Mesendoderm (in vitro differentiated cells): ENCODE measurements at regions not wholly inside any gene's neighbourhood (a gene's known extent, or its start where the extent isn't known, plus 50 kb on each side); places are given as distances from the start of the nearest gene placed in this dataset.

ENCODE experiments used
- DNase-seq: peaks from one replicate; pipeline ENCODE4 v3.0.0; 2013
- H2AK5ac ChIP-seq: 2 replicates; pipeline ENCODE4 v1.6.1; 2013; ENCODE audit warnings: low read length, inconsistent platforms
- H2BK120ac ChIP-seq: 2 replicates; pipeline ENCODE4 v1.6.1; 2013; ENCODE audit warnings: low read depth, mild to moderate bottlenecking, low read length, moderate library complexity, mixed read lengths
- H2BK15ac ChIP-seq: replicated peaks from 2 replicates; pipeline ENCODE4 v1.6.1; 2013; ENCODE audit warnings: low read depth, mild to moderate bottlenecking, moderate library complexity
- H2BK5ac ChIP-seq: 2 replicates; pipeline ENCODE4 v1.6.1; 2013; ENCODE audit warnings: low read length, inconsistent platforms
- H3K18ac ChIP-seq: 2 replicates; pipeline ENCODE4 v1.6.1; 2013; ENCODE audit warnings: mild to moderate bottlenecking, low read length, mixed read lengths
- H3K23ac ChIP-seq: one replicate; pipeline ENCODE4 v1.6.1; 2013; ENCODE audit warnings: low read length
- H3K27ac ChIP-seq: 2 replicates; pipeline ENCODE4 v1.5.1; 2013; ENCODE audit warnings: low read depth, mild to moderate bottlenecking, inconsistent platforms, low read length, moderate library complexity
- H3K27me3 ChIP-seq: 2 replicates; pipeline ENCODE4 v1.6.1; 2013; ENCODE audit warnings: low read length, control low read depth, mild to moderate bottlenecking, inconsistent platforms; ENCODE audit not compliant: insufficient read depth, poor library complexity
- H3K36me3 ChIP-seq: 2 replicates; pipeline ENCODE4 v1.6.1; 2013; ENCODE audit warnings: low read length, inconsistent platforms; ENCODE audit not compliant: control insufficient read depth, insufficient read depth
- H3K4ac ChIP-seq: one replicate; pipeline ENCODE4 v1.6.1; 2013; ENCODE audit warnings: low read depth, mild to moderate bottlenecking, low read length, moderate library complexity
- H3K4me1 ChIP-seq: 2 replicates; pipeline ENCODE4 v1.6.1; 2013; ENCODE audit warnings: low read depth, low read length, inconsistent platforms; ENCODE audit not compliant: control insufficient read depth
- H3K4me2 ChIP-seq: 2 replicates; pipeline ENCODE4 v1.6.1; 2013; ENCODE audit warnings: low read length
- H3K4me3 ChIP-seq: 2 replicates; pipeline ENCODE4 v1.5.1; 2013; ENCODE audit warnings: mild to moderate bottlenecking, low read length
- H3K56ac ChIP-seq: one replicate; pipeline ENCODE4 v1.6.1; 2013; ENCODE audit warnings: low read length
- H3K79me1 ChIP-seq: 2 replicates; pipeline ENCODE4 v1.6.1; 2013; ENCODE audit warnings: low read length, inconsistent platforms
- H3K79me2 ChIP-seq: 2 replicates; pipeline ENCODE4 v1.6.1; 2013; ENCODE audit warnings: mild to moderate bottlenecking, low read length; ENCODE audit not compliant: control insufficient read depth, insufficient read depth
- H3K9ac ChIP-seq: 2 replicates; pipeline ENCODE4 v1.6.1; 2013; ENCODE audit warnings: low read length, inconsistent platforms
- H4K5ac ChIP-seq: one replicate; pipeline ENCODE4 v1.6.1; 2013; ENCODE audit warnings: low read length
- H4K8ac ChIP-seq: one replicate; pipeline ENCODE4 v1.6.1; 2013; ENCODE audit warnings: low read depth, mild to moderate bottlenecking, control low read depth, low read length, moderate library complexity
- WGBS: extraction: QIAGEN DNeasy Blood & Tissue Kit; methylation state at CpG from one replicate; pipeline ENCODE4 v1.1.7; 2013; ENCODE audit warnings: low lambda C conversion rate, missing lambda C conversion rate; ENCODE audit not compliant: insufficient coverage; ENCODE audit errors: extremely low coverage; 5-methylcytosine and 5-hydroxymethylcytosine counted together

DNA sequence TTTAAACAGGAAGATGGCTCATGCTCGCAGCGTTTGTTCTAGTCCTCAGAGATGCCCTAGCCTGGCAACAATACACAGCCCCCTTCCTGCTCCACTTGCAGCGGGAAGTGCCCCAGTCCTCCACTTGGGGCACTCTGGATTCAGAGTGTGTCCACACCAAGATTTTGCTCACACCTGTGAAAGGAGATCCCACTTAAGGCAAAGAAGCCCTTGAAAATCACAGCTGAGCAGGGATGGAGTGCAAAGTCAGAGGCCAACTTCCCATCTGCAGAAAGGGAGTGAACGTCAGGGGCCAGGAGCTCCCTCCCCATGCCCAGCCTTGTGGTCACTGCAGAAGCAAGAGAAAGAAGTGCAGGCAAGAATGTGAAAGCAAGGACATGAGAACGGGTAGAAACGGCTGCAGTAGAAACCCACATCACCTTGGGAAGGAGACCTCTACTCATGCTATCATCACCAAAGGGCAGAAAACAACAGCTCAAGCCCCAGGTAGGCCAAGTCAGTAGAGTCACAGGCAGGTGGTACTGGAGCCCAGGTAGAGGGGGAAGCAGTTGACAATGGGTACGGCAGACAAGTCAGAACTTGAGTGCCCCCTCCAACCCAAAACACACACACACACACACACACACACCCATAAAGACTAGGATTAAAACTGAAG, 157.4 kb downstream of the BUD13 start:
- Histone ChIP-seq H3K56ac (no peak overlapping the region), H3K4me2 (no peak overlapping the region), H3K36me3 (no peaks in the 10 kb centered on the region), H3K4me3 (no peak overlapping the region), H2AK5ac (no peak overlapping the region), H3K27me3 (no peaks in the 10 kb centered on the region), H3K18ac (no peak overlapping the region), H2BK5ac (no peak overlapping the region), H4K5ac (no peak overlapping the region), H3K79me1 (no peaks in the 10 kb centered on the region), H3K4ac (no peak overlapping the region), H3K4me1 (no peaks in the 10 kb centered on the region), H3K79me2 (no peaks in the 10 kb centered on the region), H2BK120ac (no peak overlapping the region), H3K9ac (no peak overlapping the region), H3K27ac (no peak overlapping the region), H3K23ac (no peak overlapping the region), H4K8ac (no peak overlapping the region), H2BK15ac (no peak overlapping the region)
- WGBS, result no CpG with 5 or more reads among the region's 7 CpGs
- DNase-seq, result no peak

DNA sequence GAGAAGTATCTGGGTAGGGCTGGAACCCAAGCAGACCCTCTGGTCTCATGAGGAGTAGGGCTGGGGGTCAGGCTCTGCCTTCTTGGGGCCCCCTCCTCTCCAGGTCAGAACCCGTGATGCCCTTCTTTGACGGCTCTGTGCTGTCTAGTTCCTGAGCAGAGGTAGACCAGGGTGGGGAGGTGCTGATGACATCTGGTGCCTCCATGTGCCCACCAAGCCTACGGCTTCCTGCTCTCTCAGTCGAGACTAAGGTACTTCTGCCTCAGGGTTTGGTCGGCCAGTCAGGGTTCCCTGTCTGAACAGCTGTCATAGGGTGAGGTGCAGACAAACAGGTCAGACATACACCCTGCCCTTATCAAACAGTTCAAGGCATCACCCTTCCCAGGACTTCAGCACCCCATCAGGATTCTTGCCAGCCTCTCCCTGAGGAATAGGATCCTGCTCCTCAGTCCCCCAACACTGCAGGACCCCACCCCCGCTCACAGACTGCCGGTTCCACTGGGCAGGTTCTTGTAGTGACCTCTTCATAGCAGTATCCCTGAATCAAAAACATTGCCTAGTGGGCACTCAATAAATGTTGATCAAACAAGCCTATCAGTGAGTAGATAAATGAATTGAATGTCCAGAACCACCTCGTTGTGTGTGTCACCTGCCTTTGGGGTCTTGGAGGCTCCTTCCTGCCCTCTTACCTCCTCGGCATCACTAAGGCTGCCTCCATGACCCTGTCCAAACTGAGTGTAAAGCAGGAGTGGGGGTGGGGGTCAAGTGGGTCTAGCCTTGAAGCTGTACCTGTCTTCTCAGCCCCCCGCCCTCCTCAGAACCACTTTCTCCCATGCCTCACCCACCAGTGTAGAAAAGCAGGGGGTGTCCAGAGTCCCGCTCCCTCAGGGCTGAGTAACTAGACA, 158.2 kb downstream of the BUD13 start:
- no peak overlapping the region for H3K9ac ChIP-seq
- no peaks in the 10 kb centered on the region for H3K79me2 ChIP-seq
- H2AK5ac ChIP-seq, result no peak overlapping the region
- no peak overlapping the region for H2BK5ac ChIP-seq
- WGBS, result no CpG with 5 or more reads among the region's 11 CpGs
- H3K56ac ChIP-seq, result no peak overlapping the region
- H3K27ac ChIP-seq, result no peak overlapping the region
- H2BK120ac ChIP-seq, result no peak overlapping the region
- no peaks in the 10 kb centered on the region for H3K36me3 ChIP-seq
- H4K5ac ChIP-seq, result no peak overlapping the region
- no peak overlapping the region for H3K4me3 ChIP-seq
- H3K18ac ChIP-seq, result no peak overlapping the region
- H4K8ac ChIP-seq, result no peak overlapping the region
- no peaks in the 10 kb centered on the region for H3K27me3 ChIP-seq
- H2BK15ac ChIP-seq, result no peak overlapping the region
- no peak for DNase-seq
- no peak overlapping the region for H3K4me2 ChIP-seq
- H3K4me1 ChIP-seq, result no peaks in the 10 kb centered on the region
- no peak overlapping the region for H3K23ac ChIP-seq
- no peak overlapping the region for H3K4ac ChIP-seq
- H3K79me1 ChIP-seq, result no peaks in the 10 kb centered on the region

GRCh38 chr11:116613206-116613875, 159.4 kb downstream of the BUD13 start:
- H2BK5ac ChIP-seq, result no peak overlapping the region
- H4K8ac ChIP-seq, result no peak overlapping the region
- no peaks in the 10 kb centered on the region for H3K27me3 ChIP-seq
- no peak overlapping the region for H3K9ac ChIP-seq
- H3K18ac ChIP-seq, result no peak overlapping the region
- no peak overlapping the region for H3K27ac ChIP-seq
- no peaks in the 10 kb centered on the region for H3K79me1 ChIP-seq
- H2BK15ac ChIP-seq, result no peak overlapping the region
- H3K4me3 ChIP-seq, result no peak overlapping the region
- no CpG with 5 or more reads among the region's 27 CpGs for WGBS
- H3K4ac ChIP-seq, result no peak overlapping the region
- H2BK120ac ChIP-seq, result no peak overlapping the region
- no peaks in the 10 kb centered on the region for H3K79me2 ChIP-seq
- H3K23ac ChIP-seq, result no peak overlapping the region
- no peak overlapping the region for H3K56ac ChIP-seq
- no peak for DNase-seq
- no peaks in the 10 kb centered on the region for H3K36me3 ChIP-seq
- no peak overlapping the region for H4K5ac ChIP-seq
- H2AK5ac ChIP-seq, result no peak overlapping the region
- no peak overlapping the region for H3K4me2 ChIP-seq
- no peaks in the 10 kb centered on the region for H3K4me1 ChIP-seq

- Histone ChIP-seq H3K4ac (no peak overlapping the region), H3K36me3 (no peaks in the 10 kb centered on the region), H3K27me3 (no peaks in the 10 kb centered on the region), H3K79me2 (no peaks in the 10 kb centered on the region), H3K23ac (no peak overlapping the region), H2BK5ac (no peak overlapping the region), H4K8ac (no peak overlapping the region), H3K56ac (no peak overlapping the region), H3K27ac (no peak overlapping the region), H2BK120ac (no peak overlapping the region), H3K4me1 (no peaks in the 10 kb centered on the region), H2BK15ac (no peak overlapping the region), H3K4me3 (no peak overlapping the region), H4K5ac (no peak overlapping the region), H3K9ac (no peak overlapping the region), H3K18ac (no peak overlapping the region), H3K4me2 (no peak overlapping the region), H2AK5ac (no peak overlapping the region), H3K79me1 (no peaks in the 10 kb centered on the region)
- no peak for DNase-seq
- WGBS, result no CpG with 5 or more reads among the region's 4 CpGs
Measured at GRCh38 chr11:116611998-116612620, 160.7 kb downstream of the BUD13 start.

DNA sequence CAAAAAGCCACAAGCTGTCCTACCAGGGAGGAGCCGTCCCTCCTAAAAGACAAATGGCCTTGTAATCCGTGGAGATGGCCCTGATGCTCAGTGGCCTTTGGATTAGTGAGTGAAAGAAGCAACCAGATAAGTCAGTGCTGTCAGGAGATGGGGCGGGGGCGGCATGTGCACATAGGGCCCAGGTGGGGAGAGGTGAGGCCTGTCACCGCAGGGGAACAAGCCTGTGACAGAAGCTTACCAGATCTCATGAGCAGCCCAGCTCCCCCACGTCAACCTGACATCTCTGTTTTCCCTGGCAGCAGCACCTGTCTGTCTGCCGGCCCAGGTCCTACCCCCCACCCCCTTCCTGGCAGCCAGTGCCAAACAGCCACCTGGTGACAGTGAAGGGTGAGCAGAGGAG, 162.6 kb downstream of the BUD13 start:
- no peak overlapping the region for H2AK5ac ChIP-seq
- H4K5ac ChIP-seq, result no peak overlapping the region
- H3K4me3 ChIP-seq, result no peak overlapping the region
- no peak overlapping the region for H2BK120ac ChIP-seq
- H3K79me1 ChIP-seq, result no peaks in the 10 kb centered on the region
- H2BK5ac ChIP-seq, result no peak overlapping the region
- no peak overlapping the region for H3K27ac ChIP-seq
- no CpG with 5 or more reads among the region's 7 CpGs for WGBS
- H3K4me1 ChIP-seq, result no peaks in the 10 kb centered on the region
- no peak overlapping the region for H3K23ac ChIP-seq
- no peaks in the 10 kb centered on the region for H3K36me3 ChIP-seq
- H4K8ac ChIP-seq, result no peak overlapping the region
- no peak overlapping the region for H3K4me2 ChIP-seq
- H3K4ac ChIP-seq, result no peak overlapping the region
- H3K56ac ChIP-seq, result no peak overlapping the region
- DNase-seq, result no peak
- no peaks in the 10 kb centered on the region for H3K27me3 ChIP-seq
- H3K9ac ChIP-seq, result no peak overlapping the region
- no peaks in the 10 kb centered on the region for H3K79me2 ChIP-seq
- no peak overlapping the region for H2BK15ac ChIP-seq
- H3K18ac ChIP-seq, result no peak overlapping the region
